ENCODE measurements at regions not wholly inside any gene's neighbourhood (a gene's known extent, or its start where the extent isn't known, plus 50 kb on each side); places are given as distances from the start of the nearest gene placed in this dataset.

DNA sequence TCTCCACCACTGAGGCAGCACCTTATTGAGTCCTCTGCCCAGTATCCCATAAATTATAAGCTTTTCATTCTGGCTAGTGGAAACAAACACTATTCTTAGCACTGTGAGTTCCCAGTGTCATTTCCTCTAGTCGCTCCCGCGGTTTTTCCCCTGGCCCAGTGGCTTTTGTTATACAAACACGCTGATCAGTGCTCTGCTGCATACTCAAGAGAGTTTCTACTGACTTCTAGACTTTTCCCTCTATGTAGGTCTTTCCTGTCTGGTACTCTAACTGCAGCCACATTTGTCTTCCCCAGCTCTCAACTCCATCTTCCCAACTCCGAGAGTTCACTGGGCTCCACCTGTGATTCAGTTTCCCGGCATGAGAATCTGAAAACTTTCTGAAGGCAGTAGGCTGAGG is 556.6 kb upstream of the SALL1 start:
- TF ChIP-seq, protein P1, sequence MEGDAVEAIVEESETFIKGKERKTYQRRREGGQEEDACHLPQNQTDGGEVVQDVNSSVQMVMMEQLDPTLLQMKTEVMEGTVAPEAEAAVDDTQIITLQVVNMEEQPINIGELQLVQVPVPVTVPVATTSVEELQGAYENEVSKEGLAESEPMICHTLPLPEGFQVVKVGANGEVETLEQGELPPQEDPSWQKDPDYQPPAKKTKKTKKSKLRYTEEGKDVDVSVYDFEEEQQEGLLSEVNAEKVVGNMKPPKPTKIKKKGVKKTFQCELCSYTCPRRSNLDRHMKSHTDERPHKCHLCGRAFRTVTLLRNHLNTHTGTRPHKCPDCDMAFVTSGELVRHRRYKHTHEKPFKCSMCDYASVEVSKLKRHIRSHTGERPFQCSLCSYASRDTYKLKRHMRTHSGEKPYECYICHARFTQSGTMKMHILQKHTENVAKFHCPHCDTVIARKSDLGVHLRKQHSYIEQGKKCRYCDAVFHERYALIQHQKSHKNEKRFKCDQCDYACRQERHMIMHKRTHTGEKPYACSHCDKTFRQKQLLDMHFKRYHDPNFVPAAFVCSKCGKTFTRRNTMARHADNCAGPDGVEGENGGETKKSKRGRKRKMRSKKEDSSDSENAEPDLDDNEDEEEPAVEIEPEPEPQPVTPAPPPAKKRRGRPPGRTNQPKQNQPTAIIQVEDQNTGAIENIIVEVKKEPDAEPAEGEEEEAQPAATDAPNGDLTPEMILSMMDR (conservative IDR thresholded peaks at IDR 0.05), result no peak
- TF ChIP-seq EZH2 (IDR thresholded peaks at IDR 0.05; ENCODE audit: low read depth), result no peak
